NCI-H1436 (cell line): ENCODE measurements at regions not wholly inside any gene's neighbourhood (a gene's known extent, or its start where the extent isn't known, plus 50 kb on each side); places are given as distances from the start of the nearest gene placed in this dataset.
"Not testable (repeated sequence)": the region's sequence is repeated elsewhere in the genome, so short reads cannot be mapped to it uniquely, and the experiment has no call there.

ENCODE experiments used
- DNase-seq: peaks from one replicate; lab custom pipeline; 2025; lab: John Stamatoyannopoulos, UW

- DNase-seq, result not testable (repeated sequence)
These were observed 145.9 kb downstream of the POTEH start for GRCh38 chr22:15835729-15836128.

- DNase-seq, result not testable (repeated sequence)
These were observed 159.9 kb downstream of the POTEH start for GRCh38 chr22:15849772-15850171.

GRCh38 chr22:15853716-15854373 lies 164.0 kb downstream of the POTEH start:
- DNase-seq, result not testable (repeated sequence)

- not testable (repeated sequence) for DNase-seq
These were observed 164.6 kb downstream of the POTEH start for GRCh38 chr22:15854421-15854820.

GRCh38 chr22:15854978-15855377 lies 165.2 kb downstream of the POTEH start:
- not testable (repeated sequence) for DNase-seq

- not testable (repeated sequence) for DNase-seq
These were observed 191.1 kb downstream of the POTEH start for GRCh38 chr22:15880926-15881325.

GRCh38 chr22:15904326-15904725 lies 214.5 kb downstream of the POTEH start:
- DNase-seq, result not testable (repeated sequence)

- not testable (repeated sequence) for DNase-seq
These were observed 221.9 kb downstream of the POTEH start for GRCh38 chr22:15911704-15912103.

GRCh38 chr22:15919120-15919519 lies 229.3 kb downstream of the POTEH start:
- not testable (repeated sequence) for DNase-seq

GRCh38 chr22:15920941-15921340 lies 231.1 kb downstream of the POTEH start:
- not testable (repeated sequence) for DNase-seq

- DNase-seq, result not testable (repeated sequence)
These were observed 232.3 kb downstream of the POTEH start for GRCh38 chr22:15922132-15922531.

GRCh38 chr22:15922666-15923065 lies 232.8 kb downstream of the POTEH start:
- DNase-seq, result not testable (repeated sequence)

- not testable (repeated sequence) for DNase-seq
These were observed 235.0 kb downstream of the POTEH start for GRCh38 chr22:15924820-15925219.

GRCh38 chr22:15927172-15927571 lies 237.3 kb downstream of the POTEH start:
- DNase-seq, result not testable (repeated sequence)
